H1 (cell line): ENCODE measurements at regions not wholly inside any gene's neighbourhood (a gene's known extent, or its start where the extent isn't known, plus 50 kb on each side); places are given as distances from the start of the nearest gene placed in this dataset.

ENCODE experiments used
- CTCF ChIA-PET: fragments of 300-600 bp; sonication (Branson Sonifier 250); formaldehyde crosslinking; loops from one replicate; lab custom pipeline; 2021; ENCODE audit not compliant: partially characterized antibody; lab: Charles Lee
- POLR2A ChIA-PET: fragments of 300-600 bp; sonication (Branson Sonifier 250); formaldehyde crosslinking; loops from one replicate; lab custom pipeline; 2021; ENCODE audit warnings: inconsistent platforms; ENCODE audit not compliant: partially characterized antibody; lab: Charles Lee
- DNase-seq, 2 experiments: peaks; one replicate each; pipeline versions ENCODE4 v3.0.0 to v3.0.0-alpha.2; 2010 to 2022; ENCODE audit warnings: low spot score in 2 of 2, low read depth in 1 of 2, mixed read lengths in 1 of 2
- FAIRE-seq: peaks from 2 replicates; lab custom pipeline; 2011; peaks lifted over from hg19 to GRCh38; lab: Jason Lieb, UNC
- H2AFZ ChIP-seq: 2 replicates; pipeline ENCODE4 v1.8.1; 2012; ENCODE audit warnings: low read length, inconsistent platforms
- H2AK5ac ChIP-seq: 2 replicates; pipeline ENCODE4 v1.6.1; 2013; ENCODE audit warnings: low read depth, low read length
- H2BK120ac ChIP-seq: replicated peaks from 2 replicates; pipeline ENCODE3; 2013; ENCODE audit warnings: low read depth, low read length, inconsistent platforms
- H2BK12ac ChIP-seq: 2 replicates; pipeline ENCODE4 v1.6.1; 2013; ENCODE audit warnings: low read depth, low read length
- H2BK15ac ChIP-seq: 2 replicates; pipeline ENCODE4 v1.6.1; 2013; ENCODE audit warnings: low read length
- H2BK20ac ChIP-seq: 2 replicates; pipeline ENCODE4 v1.6.1; 2013; ENCODE audit warnings: low read length
- H2BK5ac ChIP-seq: 2 replicates; pipeline ENCODE4 v1.6.1; 2013; ENCODE audit warnings: low read depth, low read length
- H3K14ac ChIP-seq: 2 replicates; pipeline ENCODE4 v1.6.1; 2013; ENCODE audit warnings: inconsistent platforms; ENCODE audit not compliant: insufficient read length
- H3K18ac ChIP-seq: 2 replicates; pipeline ENCODE4 v1.6.1; 2013; ENCODE audit warnings: low read length; ENCODE audit errors: extremely low read depth
- H3K23ac ChIP-seq: 2 replicates; pipeline ENCODE4 v1.6.1; 2013; ENCODE audit warnings: inconsistent platforms; ENCODE audit not compliant: insufficient read length
- H3K23me2 ChIP-seq: 2 replicates; pipeline ENCODE4 v1.6.1; 2013; ENCODE audit warnings: low read depth, low read length
- H3K27ac ChIP-seq: 2 replicates; pipeline ENCODE4 v1.6.1; 2011; ENCODE audit warnings: low read depth, low read length, inconsistent platforms
- H3K27me3 ChIP-seq, 4 experiments: replicated peaks in 1 of 4; 1 replicate in 1 of 4; 2 replicates in 3 of 4; pipeline versions ENCODE4 v1.6.1 to v1.8.1; 2011 to 2013; ENCODE audit warnings: low read length in 3 of 4, mild to moderate bottlenecking in 3 of 4, inconsistent platforms in 2 of 4, mixed read lengths in 2 of 4, moderate library complexity in 1 of 4; ENCODE audit not compliant: control insufficient read depth in 3 of 4, insufficient read depth in 3 of 4; ENCODE audit errors: extremely low read depth in 1 of 4
- H3K36me3 ChIP-seq, 4 experiments: 2 replicates each; pipeline versions ENCODE4 v1.6.1 to v1.8.1; 2011 to 2013; ENCODE audit warnings: mild to moderate bottlenecking in 4 of 4, low read length in 3 of 4, moderate library complexity in 2 of 4, control low read depth in 1 of 4, inconsistent platforms in 1 of 4; ENCODE audit not compliant: insufficient read depth in 4 of 4, control insufficient read depth in 2 of 4
- H3K4ac ChIP-seq: replicated peaks from 2 replicates; pipeline ENCODE3; 2013; ENCODE audit warnings: low read length, low read depth, mixed read lengths, inconsistent platforms; ENCODE audit not compliant: insufficient read length
- H3K4me1 ChIP-seq, 4 experiments: replicated peaks in 1 of 4; 1 replicate in 1 of 4; 2 replicates in 3 of 4; pipeline versions ENCODE4 v1.6.1 to v1.8.1; 2011 to 2013; ENCODE audit warnings: low read length in 3 of 4, inconsistent platforms in 2 of 4, mixed read lengths in 1 of 4; ENCODE audit not compliant: insufficient read depth in 4 of 4, control insufficient read depth in 3 of 4
- H3K4me2 ChIP-seq, 2 experiments: 2 replicates each; pipeline versions ENCODE4 v1.6.1 to v1.8.1; 2011 to 2013; ENCODE audit warnings: low read depth in 2 of 2, low read length in 2 of 2, control low read depth in 1 of 2, inconsistent platforms in 1 of 2, mild to moderate bottlenecking in 1 of 2; ENCODE audit not compliant: insufficient read depth in 1 of 2
- H3K4me3 ChIP-seq, 4 experiments: fragments of 200-600, 300-600 bp in 1 of 4; sonication (generic), shearing (Covaris generic), sonication (Bioruptor Twin) in 1 of 4; 2 replicates each; pipeline versions ENCODE4 v1.5.1 to v1.8.1; 2011 to 2016; ENCODE audit warnings: low read length in 4 of 4, low read depth in 3 of 4, control low read depth in 2 of 4, inconsistent platforms in 2 of 4, mild to moderate bottlenecking in 2 of 4, mixed read lengths in 1 of 4, moderate library complexity in 1 of 4; ENCODE audit not compliant: insufficient read depth in 2 of 4; ENCODE audit errors: extremely low read depth in 1 of 4
- H3K56ac ChIP-seq: replicated peaks from 2 replicates; pipeline ENCODE3; 2013; ENCODE audit warnings: low read depth, mild to moderate bottlenecking, mixed read lengths, low read length, inconsistent platforms; ENCODE audit not compliant: insufficient read length
- H3K79me1 ChIP-seq: 2 replicates; pipeline ENCODE4 v1.6.1; 2013; ENCODE audit warnings: low read depth, low read length, control low read depth
- H3K79me2 ChIP-seq, 2 experiments: 2 replicates each; pipeline versions ENCODE4 v1.6.1 to v1.8.1; 2012 to 2013; ENCODE audit warnings: low read length in 2 of 2, mild to moderate bottlenecking in 2 of 2, inconsistent platforms in 1 of 2; ENCODE audit not compliant: insufficient read depth in 2 of 2, control insufficient read depth in 1 of 2
- H3K9ac ChIP-seq, 4 experiments: replicated peaks in 1 of 4; 1 replicate in 1 of 4; 2 replicates in 3 of 4; pipeline versions ENCODE4 v1.6.1 to v1.8.1; 2011 to 2013; ENCODE audit warnings: low read depth in 3 of 4, low read length in 3 of 4, control low read depth in 2 of 4, mild to moderate bottlenecking in 2 of 4, moderate library complexity in 2 of 4, inconsistent platforms in 1 of 4; ENCODE audit errors: extremely low read depth in 1 of 4
- H3K9me3 ChIP-seq, 2 experiments: 2 replicates each; pipeline versions ENCODE4 v1.6.1 to v1.8.1; 2012 to 2013; ENCODE audit warnings: mild to moderate bottlenecking in 2 of 2, moderate library complexity in 2 of 2, control low read depth in 1 of 2, inconsistent platforms in 1 of 2, low read depth in 1 of 2, low read length in 1 of 2, mixed read lengths in 1 of 2; ENCODE audit not compliant: insufficient read depth in 2 of 2
- H4K20me1 ChIP-seq, 2 experiments: replicated peaks in 1 of 2; 2 replicates each; pipeline versions ENCODE3 to v1.8.1; 2011 to 2013; ENCODE audit warnings: inconsistent platforms in 2 of 2, low read length in 2 of 2, mild to moderate bottlenecking in 1 of 2; ENCODE audit not compliant: insufficient read depth in 2 of 2, control insufficient read depth in 1 of 2
- H4K5ac ChIP-seq: 2 replicates; pipeline ENCODE4 v1.6.1; 2013; ENCODE audit warnings: low read length, low read depth, mixed read lengths, inconsistent platforms; ENCODE audit not compliant: insufficient read length
- H4K8ac ChIP-seq: 2 replicates; pipeline ENCODE4 v1.8.0; 2013; ENCODE audit warnings: mild to moderate bottlenecking, moderate library complexity, low read length, inconsistent platforms; ENCODE audit not compliant: insufficient read depth; ENCODE audit errors: extremely low read depth
- H4K91ac ChIP-seq: replicated peaks from 2 replicates; pipeline ENCODE3; 2013; ENCODE audit warnings: low read length, mixed read lengths, inconsistent platforms; ENCODE audit not compliant: insufficient read length
- ASH2L ChIP-seq: fragments of 200-600, 300-600 bp; sonication (generic); IDR thresholded peaks from one replicate; pipeline ENCODE4 v1.7.1; 2017; ENCODE audit warnings: low read length
- ATF2 ChIP-seq: IDR thresholded peaks from 2 replicates; pipeline ENCODE4 v1.6.1; 2012; ENCODE audit warnings: low read length, inconsistent platforms
- CBX8 ChIP-seq: fragments of 300-800, 300-1000 bp; sonication (generic); IDR thresholded peaks from 2 replicates; pipeline ENCODE4 v1.7.1; 2016; ENCODE audit warnings: low read depth, low read length, borderline replicate concordance
- CTCF ChIP-seq, 3 experiments: IDR thresholded peaks; 1 replicate in 2 of 3; 2 replicates in 1 of 3; pipeline versions ENCODE4 v1.5.1 to v1.6.1; 2011; ENCODE audit warnings: low read length in 3 of 3, mild to moderate bottlenecking in 3 of 3, inconsistent platforms in 2 of 3, low read depth in 1 of 3, moderate library complexity in 1 of 3; ENCODE audit not compliant: insufficient read depth in 1 of 3; ENCODE audit errors: control extremely low read depth in 1 of 3
- EZH2 ChIP-seq: fragments of 200-600 bp; sonication (generic); IDR thresholded peaks from 2 replicates; pipeline ENCODE4 v1.7.1; 2012; ENCODE audit warnings: low read depth, mild to moderate bottlenecking, moderate library complexity, low read length, inconsistent platforms; ENCODE audit not compliant: severe bottlenecking
- KDM5A ChIP-seq: fragments of 200-600 bp; IDR thresholded peaks from 2 replicates; pipeline ENCODE4 v1.7.1; 2012; ENCODE audit warnings: mild to moderate bottlenecking, low read length, inconsistent platforms, mixed read lengths
- RAD21 ChIP-seq, 2 experiments: IDR thresholded peaks in 1 of 2; conservative IDR thresholded peaks in 1 of 2; 2 replicates each; pipeline ENCODE4 v1.6.1; 2011; ENCODE audit warnings: low read depth in 2 of 2, low read length in 2 of 2, improper control_type of control experiment in 1 of 2, inconsistent platforms in 1 of 2, mild to moderate bottlenecking in 1 of 2, moderate library complexity in 1 of 2
- SRF ChIP-seq: IDR thresholded peaks from 2 replicates; pipeline ENCODE4 v1.6.1; 2011; ENCODE audit warnings: mild to moderate bottlenecking, low read depth, low read length, moderate library complexity
- TAF7 ChIP-seq: optimal IDR thresholded peaks from 2 replicates; pipeline ENCODE3; 2011; ENCODE audit warnings: low read depth, mild to moderate bottlenecking, inconsistent platforms, low read length, moderate library complexity, borderline replicate concordance
- WGBS, 2 experiments: shearing (Covaris generic) in 1 of 2; methylation state at CpG; one replicate each; pipeline versions ENCODE4 v1.1.6 to v1.1.7; 2013 to 2015; ENCODE audit warnings: low lambda C conversion rate in 2 of 2, mixed read lengths in 2 of 2, inconsistent platforms in 1 of 2, low coverage in 1 of 2, missing lambda C conversion rate in 1 of 2; ENCODE audit not compliant: insufficient replicate concordance in 2 of 2, insufficient coverage in 1 of 2, insufficient read length in 1 of 2; ENCODE audit errors: extremely low coverage in 1 of 2, missing lambda C conversion rate in 1 of 2; 5-methylcytosine and 5-hydroxymethylcytosine counted together

GRCh38 chr5:115424030-115424429 lies 120.5 kb downstream of the FEM1C start:
- H3K4me2 ChIP-seq, result no peak overlapping the region
- no peak overlapping the region for H3K4me3 ChIP-seq
- no peak overlapping the region for H3K9ac ChIP-seq
- WGBS, 2 experiments, result 93% methylated on average over 5 of the region's 5 CpGs; no CpG with 5 or more reads in 1 of the 2 experiments
- no peak overlapping the region for H2BK5ac ChIP-seq
- peaks cover 0 to 6% (median 2%) of the 10 kb centered on the region in 4 experiments; a peak in 1 of 7 replicates for H3K4me1 ChIP-seq
- no peaks in the 10 kb centered on the region for H4K20me1 ChIP-seq
- no peaks in the 10 kb centered on the region for H3K79me1 ChIP-seq
- H4K5ac ChIP-seq, result no peak overlapping the region
- H4K91ac ChIP-seq, result no peak overlapping the region
- H2BK12ac ChIP-seq, result no peak overlapping the region; the same call in 1 of the 2 replicates
- no peak overlapping the region for H2AK5ac ChIP-seq
- H3K23ac ChIP-seq, result no peak overlapping the region
- H3K14ac ChIP-seq, result no peak overlapping the region
- no peak overlapping the region for H3K56ac ChIP-seq
- no peak overlapping the region for H2BK120ac ChIP-seq
- no peak overlapping the region for H3K4ac ChIP-seq
- no peaks in the 10 kb centered on the region for H3K36me3 ChIP-seq
- ChIA-PET POLR2A (no interaction called here), CTCF (interaction anchor here (0.9 to 1.3 kb wide), 4 partner anchors 34 to 150 kb away, joined by 3 to 5 read pairs (median 4); no protein-coding TSS in a partner anchor)
- DNase-seq, result no peak
- H3K23me2 ChIP-seq, result no peaks in the 10 kb centered on the region
- no peaks in the 10 kb centered on the region for H3K27me3 ChIP-seq
- no peak overlapping the region for H3K27ac ChIP-seq
- H2BK20ac ChIP-seq, result no peak overlapping the region
- FAIRE-seq, result no peak
- H3K18ac ChIP-seq, result no peak overlapping the region
- H3K9me3 ChIP-seq, result no peaks in the 10 kb centered on the region
- peak overlapping the region; percentile 75 for H2AFZ ChIP-seq
- no peak overlapping the region for H2BK15ac ChIP-seq
- no peaks in the 10 kb centered on the region for H3K79me2 ChIP-seq
- H4K8ac ChIP-seq, result no peak overlapping the region
- no peak for TF ChIP-seq RAD21 (IDR thresholded peaks at IDR 0.05 in 1 of 2, conservative IDR thresholded peaks at IDR 0.05 in 1 of 2; ENCODE audit: low read depth in 2 of 2, low read length in 2 of 2)
- no peak for TF ChIP-seq ASH2L
- no peak for TF ChIP-seq TAF7
- TF ChIP-seq SRF, result no peak
- TF ChIP-seq KDM5A, result no peak
- TF ChIP-seq CBX8, result no peak
- no peak for TF ChIP-seq CTCF (IDR thresholded peaks at IDR 0.05; ENCODE audit: control extremely low read depth in 1 of 3, insufficient read depth in 1 of 3, low read depth in 1 of 3, low read length in 3 of 3)
- TF ChIP-seq EZH2, result no peak
- no peak for TF ChIP-seq ATF2
